GM23338 (cell line): ENCODE measurements at regions not wholly inside any gene's neighbourhood (a gene's known extent, or its start where the extent isn't known, plus 50 kb on each side); places are given as distances from the start of the nearest gene placed in this dataset.

Source experiments
- ATAC-seq: fragments of 200-7000 bp; cut with Tn5 transposase; 3 replicates; pipeline ENCODE4 v1.9.1; 2020
- DNase-seq: peaks from one replicate; pipeline ENCODE4 v3.0.0-alpha.2; 2015; ENCODE audit warnings: low spot score
- H2AFZ ChIP-seq: fragments of 200-600 bp; sonication (generic); 2 replicates; pipeline ENCODE4 v1.8.0; 2016; ENCODE audit warnings: antibody characterized with exemption, mild to moderate bottlenecking, moderate library complexity
- H3F3A ChIP-seq: fragments of 200-600 bp; sonication (generic); replicated peaks from 2 replicates; pipeline ENCODE4 v1.8.0; 2017; ENCODE audit warnings: antibody characterized with exemption, mixed run types, low read depth
- H3K27ac ChIP-seq: fragments of 200-600 bp; sonication (generic); 2 replicates; pipeline ENCODE4 v1.6.1; 2016; ENCODE audit warnings: low read depth
- H3K27me3 ChIP-seq: fragments of 200-600 bp; sonication (generic); 2 replicates; pipeline ENCODE4 v1.8.0; 2016; ENCODE audit warnings: mild to moderate bottlenecking, mixed run types, moderate library complexity; ENCODE audit not compliant: insufficient read depth
- H3K36me3 ChIP-seq: fragments of 200-600 bp; sonication (generic); 2 replicates; pipeline ENCODE4 v1.8.0; 2016; ENCODE audit warnings: mild to moderate bottlenecking; ENCODE audit not compliant: insufficient read depth
- H3K4me1 ChIP-seq: fragments of 200-600 bp; sonication (generic); 2 replicates; pipeline ENCODE4 v1.8.0; 2016; ENCODE audit warnings: mild to moderate bottlenecking, moderate library complexity; ENCODE audit not compliant: insufficient read depth
- H3K4me2 ChIP-seq: fragments of 200-600 bp; sonication (generic); 2 replicates; pipeline ENCODE4 v1.7.1; 2017; ENCODE audit warnings: mixed run types
- H3K4me3 ChIP-seq: fragments of 200-600 bp; sonication (generic); 2 replicates; pipeline ENCODE4 v1.6.1; 2016; ENCODE audit warnings: mixed run types
- H3K79me2 ChIP-seq: fragments of 200-600 bp; sonication (generic); replicated peaks from 2 replicates; pipeline ENCODE4 v1.8.0; 2017; ENCODE audit warnings: mild to moderate bottlenecking; ENCODE audit not compliant: insufficient read depth
- H3K9me2 ChIP-seq: fragments of 200-600 bp; sonication (generic); 2 replicates; pipeline ENCODE4 v1.8.0; 2017; ENCODE audit not compliant: insufficient read depth
- H4K20me1 ChIP-seq: fragments of 200-600 bp; sonication (generic); replicated peaks from 2 replicates; pipeline ENCODE4 v1.8.0; 2017; ENCODE audit warnings: mild to moderate bottlenecking; ENCODE audit not compliant: insufficient read depth
- H3K27ac Mint-ChIP-seq: 2 replicates; pipeline ENCODE4 v1.8.0; 2020; ENCODE audit warnings: inconsistent platforms, mild to moderate bottlenecking, moderate library complexity, mixed read lengths
- H3K27me3 Mint-ChIP-seq: 3 replicates; pipeline ENCODE4 v1.8.0; 2022; ENCODE audit warnings: low read depth, mild to moderate bottlenecking, moderate library complexity, mixed read lengths, inconsistent platforms; ENCODE audit not compliant: insufficient read depth, poor library complexity
- H3K36me3 Mint-ChIP-seq: 3 replicates; pipeline ENCODE4 v1.8.0; 2021; ENCODE audit warnings: low read depth, mild to moderate bottlenecking, inconsistent platforms, moderate library complexity, mixed read lengths
- H3K4me1 Mint-ChIP-seq: 3 replicates; pipeline ENCODE4 v1.8.0; 2020; ENCODE audit warnings: mild to moderate bottlenecking, inconsistent platforms, mixed read lengths
- H3K4me3 Mint-ChIP-seq: 3 replicates; pipeline ENCODE4 v1.8.0; 2021; ENCODE audit warnings: moderate library complexity, mild to moderate bottlenecking, inconsistent platforms, mixed read lengths
- H3K9me3 Mint-ChIP-seq: 3 replicates; pipeline ENCODE4 v1.8.0; 2020; ENCODE audit warnings: moderate library complexity, mild to moderate bottlenecking, inconsistent platforms, mixed read lengths
- EZH2 ChIP-seq: fragments of 200-600 bp; sonication (generic); IDR thresholded peaks from one replicate; pipeline ENCODE4 v1.8.0; 2017; ENCODE audit warnings: antibody characterized with exemption, mild to moderate bottlenecking, low read depth; ENCODE audit not compliant: unreplicated experiment
- EZH2phosphoT487 ChIP-seq: fragments of 200-600 bp; sonication (generic); IDR thresholded peaks from one replicate; pipeline ENCODE4 v1.8.1; 2018; ENCODE audit warnings: antibody characterized with exemption; ENCODE audit not compliant: unreplicated experiment
- JUNB ChIP-seq: IDR thresholded peaks from one replicate; pipeline ENCODE4 v1.6.1; 2016; ENCODE audit warnings: antibody characterized with exemption; ENCODE audit not compliant: unreplicated experiment
- NANOG ChIP-seq: IDR thresholded peaks from 2 replicates; pipeline ENCODE4 v1.6.1; 2016; ENCODE audit warnings: antibody characterized with exemption, borderline replicate concordance
- POLR2AphosphoS5 ChIP-seq: IDR thresholded peaks from 2 replicates; pipeline ENCODE4 v1.6.1; 2016; ENCODE audit warnings: antibody characterized with exemption, low read depth
- STAT1 ChIP-seq: IDR thresholded peaks from one replicate; pipeline ENCODE4 v1.6.1; 2016; ENCODE audit warnings: antibody characterized with exemption; ENCODE audit not compliant: unreplicated experiment
- ZNF114 ChIP-seq: fragments of 250-450 bp; sonication (Bioruptor Pico); IDR thresholded peaks from 2 replicates; pipeline ENCODE4 v1.5.0; 2020; ENCODE audit warnings: mild to moderate bottlenecking, moderate library complexity
- ZNF331 ChIP-seq: fragments of 250-450 bp; sonication (Bioruptor Pico); IDR thresholded peaks from 2 replicates; pipeline ENCODE4 v1.5.0; 2020; ENCODE audit warnings: low read depth, mild to moderate bottlenecking, moderate library complexity
- TF ChIP-seq, protein P1 (sequence below): fragments of 250-450 bp; sonication (Bioruptor Pico); IDR thresholded peaks from 2 replicates; pipeline ENCODE4 v1.5.0; 2020; ENCODE audit warnings: mild to moderate bottlenecking, moderate library complexity
- TF ChIP-seq, protein P2 (sequence below): IDR thresholded peaks from 2 replicates; pipeline ENCODE4 v1.6.1; 2016; ENCODE audit warnings: antibody characterized with exemption
- TF ChIP-seq, protein P3 (sequence below): IDR thresholded peaks from one replicate; pipeline ENCODE4 v1.6.1; 2018; ENCODE audit warnings: antibody characterized with exemption; ENCODE audit not compliant: unreplicated experiment
- TF ChIP-seq, protein P4 (sequence below), 2 experiments: fragments of 200-600 bp in 1 of 2; sonication (generic) in 1 of 2; conservative IDR thresholded peaks; 2 replicates each; pipeline versions ENCODE4 v1.5.1 to v1.6.1; 2016 to 2017; ENCODE audit warnings: antibody characterized with exemption in 2 of 2, low read depth in 2 of 2, mild to moderate bottlenecking in 2 of 2, moderate library complexity in 1 of 2

DNA sequence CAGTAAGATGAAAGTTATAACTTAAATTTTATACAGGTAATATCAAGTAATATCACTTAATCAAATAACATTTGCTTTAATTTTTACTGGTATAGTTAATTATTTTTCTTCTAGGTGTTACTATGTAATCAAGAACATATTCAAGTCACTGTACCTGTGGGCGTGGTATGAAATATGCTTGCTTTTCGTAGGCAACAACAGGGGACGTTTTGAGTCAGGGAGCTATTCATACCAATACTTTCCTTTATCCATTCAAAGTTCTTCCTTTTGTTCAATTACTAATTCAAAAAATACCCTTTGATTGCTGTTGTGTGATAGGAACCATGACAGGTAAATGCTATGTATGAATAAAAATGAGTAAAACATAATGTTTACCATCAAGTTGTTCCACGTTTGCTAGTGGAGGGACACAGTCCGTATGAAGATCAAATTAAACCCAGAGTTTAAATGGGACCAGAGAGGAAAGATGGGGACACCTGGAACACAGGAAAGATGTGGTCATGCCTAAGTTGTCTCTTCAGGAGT, 654.0 kb upstream of the KCNMB2 start:
- Histone ChIP-seq H3K27me3 (no peaks in the 10 kb centered on the region), H2AFZ (no peak overlapping the region), H4K20me1 (no peaks in the 10 kb centered on the region), H3K9me2 (no peaks in the 10 kb centered on the region), H3K4me2 (no peak overlapping the region), H3F3A (no peaks in the 10 kb centered on the region), H3K79me2 (no peaks in the 10 kb centered on the region), H3K4me3 (no peak overlapping the region), H3K27ac (no peak overlapping the region), H3K4me1 (no peaks in the 10 kb centered on the region), H3K36me3 (no peaks in the 10 kb centered on the region)
- Mint-ChIP-seq H3K4me1 (peaks cover 4% of the 10 kb centered on the region; the same call in 1 of the 3 replicates), H3K27me3 (no peaks in the 10 kb centered on the region), H3K4me3 (no peak overlapping the region), H3K27ac (no peak overlapping the region), H3K36me3 (no peaks in the 10 kb centered on the region), H3K9me3 (no peaks in the 10 kb centered on the region)
- DNase-seq = no peak
- ATAC-seq = no peak
- TF ChIP-seq, protein P1, sequence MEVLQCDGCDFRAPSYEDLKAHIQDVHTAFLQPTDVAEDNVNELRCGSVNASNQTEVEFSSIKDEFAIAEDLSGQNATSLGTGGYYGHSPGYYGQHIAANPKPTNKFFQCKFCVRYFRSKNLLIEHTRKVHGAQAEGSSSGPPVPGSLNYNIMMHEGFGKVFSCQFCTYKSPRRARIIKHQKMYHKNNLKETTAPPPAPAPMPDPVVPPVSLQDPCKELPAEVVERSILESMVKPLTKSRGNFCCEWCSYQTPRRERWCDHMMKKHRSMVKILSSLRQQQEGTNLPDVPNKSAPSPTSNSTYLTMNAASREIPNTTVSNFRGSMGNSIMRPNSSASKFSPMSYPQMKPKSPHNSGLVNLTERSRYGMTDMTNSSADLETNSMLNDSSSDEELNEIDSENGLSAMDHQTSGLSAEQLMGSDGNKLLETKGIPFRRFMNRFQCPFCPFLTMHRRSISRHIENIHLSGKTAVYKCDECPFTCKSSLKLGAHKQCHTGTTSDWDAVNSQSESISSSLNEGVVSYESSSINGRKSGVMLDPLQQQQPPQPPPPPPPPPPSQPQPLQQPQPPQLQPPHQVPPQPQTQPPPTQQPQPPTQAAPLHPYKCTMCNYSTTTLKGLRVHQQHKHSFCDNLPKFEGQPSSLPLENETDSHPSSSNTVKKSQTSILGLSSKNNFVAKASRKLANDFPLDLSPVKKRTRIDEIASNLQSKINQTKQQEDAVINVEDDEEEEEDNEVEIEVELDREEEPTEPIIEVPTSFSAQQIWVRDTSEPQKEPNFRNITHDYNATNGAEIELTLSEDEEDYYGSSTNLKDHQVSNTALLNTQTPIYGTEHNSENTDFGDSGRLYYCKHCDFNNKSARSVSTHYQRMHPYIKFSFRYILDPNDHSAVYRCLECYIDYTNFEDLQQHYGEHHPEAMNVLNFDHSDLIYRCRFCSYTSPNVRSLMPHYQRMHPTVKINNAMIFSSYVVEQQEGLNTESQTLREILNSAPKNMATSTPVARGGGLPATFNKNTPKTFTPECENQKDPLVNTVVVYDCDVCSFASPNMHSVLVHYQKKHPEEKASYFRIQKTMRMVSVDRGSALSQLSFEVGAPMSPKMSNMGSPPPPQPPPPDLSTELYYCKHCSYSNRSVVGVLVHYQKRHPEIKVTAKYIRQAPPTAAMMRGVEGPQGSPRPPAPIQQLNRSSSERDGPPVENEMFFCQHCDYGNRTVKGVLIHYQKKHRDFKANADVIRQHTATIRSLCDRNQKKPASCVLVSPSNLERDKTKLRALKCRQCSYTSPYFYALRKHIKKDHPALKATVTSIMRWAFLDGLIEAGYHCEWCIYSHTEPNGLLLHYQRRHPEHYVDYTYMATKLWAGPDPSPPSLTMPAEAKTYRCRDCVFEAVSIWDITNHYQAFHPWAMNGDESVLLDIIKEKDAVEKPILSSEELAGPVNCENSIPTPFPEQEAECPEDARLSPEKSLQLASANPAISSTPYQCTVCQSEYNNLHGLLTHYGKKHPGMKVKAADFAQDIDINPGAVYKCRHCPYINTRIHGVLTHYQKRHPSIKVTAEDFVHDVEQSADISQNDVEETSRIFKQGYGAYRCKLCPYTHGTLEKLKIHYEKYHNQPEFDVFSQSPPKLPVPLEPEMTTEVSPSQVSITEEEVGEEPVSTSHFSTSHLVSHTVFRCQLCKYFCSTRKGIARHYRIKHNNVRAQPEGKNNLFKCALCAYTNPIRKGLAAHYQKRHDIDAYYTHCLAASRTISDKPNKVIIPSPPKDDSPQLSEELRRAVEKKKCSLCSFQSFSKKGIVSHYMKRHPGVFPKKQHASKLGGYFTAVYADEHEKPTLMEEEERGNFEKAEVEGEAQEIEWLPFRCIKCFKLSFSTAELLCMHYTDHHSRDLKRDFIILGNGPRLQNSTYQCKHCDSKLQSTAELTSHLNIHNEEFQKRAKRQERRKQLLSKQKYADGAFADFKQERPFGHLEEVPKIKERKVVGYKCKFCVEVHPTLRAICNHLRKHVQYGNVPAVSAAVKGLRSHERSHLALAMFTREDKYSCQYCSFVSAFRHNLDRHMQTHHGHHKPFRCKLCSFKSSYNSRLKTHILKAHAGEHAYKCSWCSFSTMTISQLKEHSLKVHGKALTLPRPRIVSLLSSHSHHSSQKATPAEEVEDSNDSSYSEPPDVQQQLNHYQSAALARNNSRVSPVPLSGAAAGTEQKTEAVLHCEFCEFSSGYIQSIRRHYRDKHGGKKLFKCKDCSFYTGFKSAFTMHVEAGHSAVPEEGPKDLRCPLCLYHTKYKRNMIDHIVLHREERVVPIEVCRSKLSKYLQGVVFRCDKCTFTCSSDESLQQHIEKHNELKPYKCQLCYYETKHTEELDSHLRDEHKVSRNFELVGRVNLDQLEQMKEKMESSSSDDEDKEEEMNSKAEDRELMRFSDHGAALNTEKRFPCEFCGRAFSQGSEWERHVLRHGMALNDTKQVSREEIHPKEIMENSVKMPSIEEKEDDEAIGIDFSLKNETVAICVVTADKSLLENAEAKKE (CRISPR knock-in tag) = no peak
- no peak for TF ChIP-seq EZH2
- no peak for TF ChIP-seq ZNF331 (CRISPR knock-in tag)
- no peak for TF ChIP-seq STAT1
- TF ChIP-seq, protein P2, sequence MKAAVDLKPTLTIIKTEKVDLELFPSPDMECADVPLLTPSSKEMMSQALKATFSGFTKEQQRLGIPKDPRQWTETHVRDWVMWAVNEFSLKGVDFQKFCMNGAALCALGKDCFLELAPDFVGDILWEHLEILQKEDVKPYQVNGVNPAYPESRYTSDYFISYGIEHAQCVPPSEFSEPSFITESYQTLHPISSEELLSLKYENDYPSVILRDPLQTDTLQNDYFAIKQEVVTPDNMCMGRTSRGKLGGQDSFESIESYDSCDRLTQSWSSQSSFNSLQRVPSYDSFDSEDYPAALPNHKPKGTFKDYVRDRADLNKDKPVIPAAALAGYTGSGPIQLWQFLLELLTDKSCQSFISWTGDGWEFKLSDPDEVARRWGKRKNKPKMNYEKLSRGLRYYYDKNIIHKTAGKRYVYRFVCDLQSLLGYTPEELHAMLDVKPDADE = no peak
- no peak for TF ChIP-seq EZH2phosphoT487
- TF ChIP-seq ZNF114 (CRISPR knock-in tag) = no peak
- TF ChIP-seq POLR2AphosphoS5 = no peak
- TF ChIP-seq, protein P3, sequence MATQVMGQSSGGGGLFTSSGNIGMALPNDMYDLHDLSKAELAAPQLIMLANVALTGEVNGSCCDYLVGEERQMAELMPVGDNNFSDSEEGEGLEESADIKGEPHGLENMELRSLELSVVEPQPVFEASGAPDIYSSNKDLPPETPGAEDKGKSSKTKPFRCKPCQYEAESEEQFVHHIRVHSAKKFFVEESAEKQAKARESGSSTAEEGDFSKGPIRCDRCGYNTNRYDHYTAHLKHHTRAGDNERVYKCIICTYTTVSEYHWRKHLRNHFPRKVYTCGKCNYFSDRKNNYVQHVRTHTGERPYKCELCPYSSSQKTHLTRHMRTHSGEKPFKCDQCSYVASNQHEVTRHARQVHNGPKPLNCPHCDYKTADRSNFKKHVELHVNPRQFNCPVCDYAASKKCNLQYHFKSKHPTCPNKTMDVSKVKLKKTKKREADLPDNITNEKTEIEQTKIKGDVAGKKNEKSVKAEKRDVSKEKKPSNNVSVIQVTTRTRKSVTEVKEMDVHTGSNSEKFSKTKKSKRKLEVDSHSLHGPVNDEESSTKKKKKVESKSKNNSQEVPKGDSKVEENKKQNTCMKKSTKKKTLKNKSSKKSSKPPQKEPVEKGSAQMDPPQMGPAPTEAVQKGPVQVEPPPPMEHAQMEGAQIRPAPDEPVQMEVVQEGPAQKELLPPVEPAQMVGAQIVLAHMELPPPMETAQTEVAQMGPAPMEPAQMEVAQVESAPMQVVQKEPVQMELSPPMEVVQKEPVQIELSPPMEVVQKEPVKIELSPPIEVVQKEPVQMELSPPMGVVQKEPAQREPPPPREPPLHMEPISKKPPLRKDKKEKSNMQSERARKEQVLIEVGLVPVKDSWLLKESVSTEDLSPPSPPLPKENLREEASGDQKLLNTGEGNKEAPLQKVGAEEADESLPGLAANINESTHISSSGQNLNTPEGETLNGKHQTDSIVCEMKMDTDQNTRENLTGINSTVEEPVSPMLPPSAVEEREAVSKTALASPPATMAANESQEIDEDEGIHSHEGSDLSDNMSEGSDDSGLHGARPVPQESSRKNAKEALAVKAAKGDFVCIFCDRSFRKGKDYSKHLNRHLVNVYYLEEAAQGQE = no peak
- no peak for TF ChIP-seq JUNB
- no peak for TF ChIP-seq NANOG
- TF ChIP-seq, protein P4, sequence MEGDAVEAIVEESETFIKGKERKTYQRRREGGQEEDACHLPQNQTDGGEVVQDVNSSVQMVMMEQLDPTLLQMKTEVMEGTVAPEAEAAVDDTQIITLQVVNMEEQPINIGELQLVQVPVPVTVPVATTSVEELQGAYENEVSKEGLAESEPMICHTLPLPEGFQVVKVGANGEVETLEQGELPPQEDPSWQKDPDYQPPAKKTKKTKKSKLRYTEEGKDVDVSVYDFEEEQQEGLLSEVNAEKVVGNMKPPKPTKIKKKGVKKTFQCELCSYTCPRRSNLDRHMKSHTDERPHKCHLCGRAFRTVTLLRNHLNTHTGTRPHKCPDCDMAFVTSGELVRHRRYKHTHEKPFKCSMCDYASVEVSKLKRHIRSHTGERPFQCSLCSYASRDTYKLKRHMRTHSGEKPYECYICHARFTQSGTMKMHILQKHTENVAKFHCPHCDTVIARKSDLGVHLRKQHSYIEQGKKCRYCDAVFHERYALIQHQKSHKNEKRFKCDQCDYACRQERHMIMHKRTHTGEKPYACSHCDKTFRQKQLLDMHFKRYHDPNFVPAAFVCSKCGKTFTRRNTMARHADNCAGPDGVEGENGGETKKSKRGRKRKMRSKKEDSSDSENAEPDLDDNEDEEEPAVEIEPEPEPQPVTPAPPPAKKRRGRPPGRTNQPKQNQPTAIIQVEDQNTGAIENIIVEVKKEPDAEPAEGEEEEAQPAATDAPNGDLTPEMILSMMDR (conservative IDR thresholded peaks at IDR 0.05; ENCODE audit: low read depth in 2 of 2) = no peak
